GM12878 (cell line): ENCODE measurements at regions not wholly inside any gene's neighbourhood (a gene's known extent, or its start where the extent isn't known, plus 50 kb on each side); places are given as distances from the start of the nearest gene placed in this dataset.
A peak's percentile ranks its signal among the peaks of the same experiment; 100 is the strongest.

Experiments used
- ATAC-seq: fragments of 200-7000 bp; cut with Tn5 transposase; 3 replicates; pipeline ENCODE4 v1.9.1; 2020; ENCODE audit warnings: mild to moderate bottlenecking, moderate library complexity
- BruUV-seq: library from RNA; stranded (reverse); fragments of 400-500 nt; replicated peaks from 2 replicates; lab custom pipeline; 2021; lab: Mats Ljungman, UMichigan
- CTCF ChIA-PET: fragments of 300-600 bp; sonication (Branson Sonifier 250); formaldehyde crosslinking; extraction: SDS; loops from one replicate; lab custom pipeline; 2021; ENCODE audit warnings: inconsistent platforms; lab: Yijun Ruan, JAX
- POLR2A ChIA-PET: fragments of 350-600 bp; formaldehyde crosslinking; extraction: SDS; loops from one replicate; lab custom pipeline; 2021; ENCODE audit warnings: inconsistent platforms; lab: Charles Lee
- RAD21 ChIA-PET: fragments of 300-600 bp; sonication (Branson Sonifier 250); formaldehyde crosslinking; loops from one replicate; lab custom pipeline; 2023; ENCODE audit warnings: antibody characterized with exemption; ENCODE audit not compliant: unreplicated experiment; lab: Charles Lee
- SMC1A ChIA-PET: fragments of 300-600 bp; sonication (Branson Sonifier 250); formaldehyde crosslinking; loops from one replicate; lab custom pipeline; 2023; ENCODE audit not compliant: unreplicated experiment, uncharacterized antibody; lab: Charles Lee
- DNase-seq: peaks from one replicate; pipeline ENCODE4 v3.0.0-alpha.2; 2011; ENCODE audit warnings: low read depth, low spot score
- FAIRE-seq: peaks from 3 replicates; lab custom pipeline; 2011; peaks lifted over from hg19 to GRCh38; lab: Jason Lieb, UNC
- H2AFZ ChIP-seq: 2 replicates; pipeline ENCODE4 v1.6.0; 2011; ENCODE audit warnings: low read depth, low read length, control low read depth; ENCODE audit not compliant: control insufficient read depth
- H3K27ac ChIP-seq: 2 replicates; pipeline ENCODE4 v1.5.1; 2011; ENCODE audit warnings: control low read depth; ENCODE audit not compliant: control insufficient read depth, insufficient read depth
- H3K27me3 ChIP-seq, 2 experiments: replicated peaks in 1 of 2; 2 replicates each; pipeline versions ENCODE4 v1.6.0 to v1.6.1; 2011; ENCODE audit warnings: low read length in 1 of 2; ENCODE audit not compliant: control insufficient read depth in 2 of 2, insufficient read depth in 2 of 2
- H3K36me3 ChIP-seq, 2 experiments: 2 replicates each; pipeline ENCODE4 v1.5.1; 2011; ENCODE audit warnings: low read length in 1 of 2; ENCODE audit not compliant: control insufficient read depth in 2 of 2, insufficient read depth in 2 of 2
- H3K4me1 ChIP-seq: 2 replicates; pipeline ENCODE4 v1.6.1; 2011; ENCODE audit warnings: mild to moderate bottlenecking, low read length, moderate library complexity, mixed read lengths; ENCODE audit not compliant: control insufficient read depth, insufficient read depth
- H3K4me2 ChIP-seq: 2 replicates; pipeline ENCODE4 v1.6.0; 2011; ENCODE audit warnings: control low read depth; ENCODE audit not compliant: control insufficient read depth, insufficient read depth
- H3K4me3 ChIP-seq: fragments of 200-600 bp; sonication (generic); 2 replicates; pipeline ENCODE4 v1.5.1; 2016
- H3K79me2 ChIP-seq: 2 replicates; pipeline ENCODE4 v1.6.0; 2011; ENCODE audit warnings: low read length; ENCODE audit not compliant: control insufficient read depth, insufficient read depth
- H3K9ac ChIP-seq: 2 replicates; pipeline ENCODE4 v1.8.0; 2011; ENCODE audit warnings: low read length, control low read depth, mixed read lengths; ENCODE audit not compliant: control insufficient read depth, insufficient read depth
- H3K9me3 ChIP-seq: replicated peaks from 3 replicates; pipeline ENCODE4 v1.5.1; 2011; ENCODE audit warnings: mild to moderate bottlenecking, low read length; ENCODE audit not compliant: control insufficient read depth, insufficient read depth
- H4K20me1 ChIP-seq: 2 replicates; pipeline ENCODE4 v1.6.0; 2011; ENCODE audit not compliant: control insufficient read depth, insufficient read depth
- BCL11A ChIP-seq: IDR thresholded peaks from 2 replicates; pipeline ENCODE4 v1.6.1; 2011; ENCODE audit warnings: low read depth, low read length
- CBX3 ChIP-seq: fragments of 200-600 bp; sonication (generic); IDR thresholded peaks from 2 replicates; pipeline ENCODE4 v1.6.1; 2016; ENCODE audit warnings: low read depth, borderline replicate concordance
- EED ChIP-seq: sonication (generic); IDR thresholded peaks from 2 replicates; pipeline ENCODE4 v1.6.1; 2016; ENCODE audit warnings: antibody characterized with exemption, low read depth
- FOXK2 ChIP-seq: fragments of 450-650 bp; IDR thresholded peaks from 2 replicates; pipeline ENCODE4 v1.6.1; 2017; ENCODE audit warnings: mild to moderate bottlenecking, moderate library complexity
- GABPA ChIP-seq: IDR thresholded peaks from 2 replicates; pipeline ENCODE4 v1.6.1; 2014; ENCODE audit warnings: antibody characterized with exemption, low read depth, mild to moderate bottlenecking, inconsistent platforms
- HCFC1 ChIP-seq: fragments of 150-350 bp; IDR thresholded peaks from 2 replicates; pipeline ENCODE4 v1.6.1; 2014; ENCODE audit warnings: low read length
- IRF4 ChIP-seq: IDR thresholded peaks from 2 replicates; pipeline ENCODE4 v1.6.1; 2011; ENCODE audit warnings: low read depth, low read length
- KDM1A ChIP-seq: fragments of 200-600 bp; sonication (generic); IDR thresholded peaks from 2 replicates; pipeline ENCODE4 v1.6.1; 2016; ENCODE audit warnings: borderline replicate concordance
- MTA3 ChIP-seq: IDR thresholded peaks from 2 replicates; pipeline ENCODE4 v1.6.1; 2012; ENCODE audit warnings: low read length, inconsistent platforms, borderline replicate concordance
- NFYA ChIP-seq: IDR thresholded peaks from 2 replicates; pipeline ENCODE4 v1.6.1; 2011; ENCODE audit warnings: low read depth, mild to moderate bottlenecking, low read length, improper control_type of control experiment, borderline replicate concordance
- NR2C1 ChIP-seq: fragments of 450-650 bp; IDR thresholded peaks from 2 replicates; pipeline ENCODE4 v1.6.1; 2017; ENCODE audit warnings: antibody characterized with exemption, mild to moderate bottlenecking, moderate library complexity
- PAX8 ChIP-seq: fragments of 450-650 bp; IDR thresholded peaks from 2 replicates; pipeline ENCODE4 v1.6.1; 2017; ENCODE audit warnings: mild to moderate bottlenecking, moderate library complexity
- PML ChIP-seq: IDR thresholded peaks from 2 replicates; pipeline ENCODE4 v1.6.1; 2012; ENCODE audit warnings: low read length, inconsistent platforms
- RBBP5 ChIP-seq: fragments of 200-600 bp; sonication (generic); conservative IDR thresholded peaks from 2 replicates; pipeline ENCODE4 v1.6.1; 2016
- SIN3A ChIP-seq: IDR thresholded peaks from 2 replicates; pipeline ENCODE4 v1.6.1; 2012; ENCODE audit warnings: low read depth, low read length, improper control_type of control experiment
- SUZ12 ChIP-seq: fragments of 200-600 bp; sonication (generic); IDR thresholded peaks from one replicate; pipeline ENCODE4 v1.6.1; 2018; ENCODE audit warnings: antibody characterized with exemption, mild to moderate bottlenecking; ENCODE audit not compliant: unreplicated experiment
- ZNF207 ChIP-seq: fragments of 450-650 bp; IDR thresholded peaks from 2 replicates; pipeline ENCODE4 v1.6.1; 2014; ENCODE audit warnings: antibody characterized with exemption, mild to moderate bottlenecking, borderline replicate concordance
- WGBS: methylation state at CpG from one replicate; pipeline ENCODE4 v1.1.6; 2016; ENCODE audit warnings: low lambda C conversion rate; ENCODE audit not compliant: insufficient replicate concordance, insufficient coverage; ENCODE audit errors: missing lambda C conversion rate; 5-methylcytosine and 5-hydroxymethylcytosine counted together
- in situ Hi-C: fragments of 300-500 bp; cut with MboI; formaldehyde crosslinking; loops from 9 replicates; pipeline ENCODE4 v1.14.3; 2018; ENCODE audit warnings: mixed read lengths
- intact Hi-C: fragments of 100-400 bp; cut with micrococcal nuclease; formaldehyde crosslinking; loops from one replicate; pipeline ENCODE4 v1.14.2; 2022; ENCODE audit not compliant: unreplicated experiment
- TF ChIP-seq, protein P1 (sequence below), 3 experiments: IDR thresholded peaks in 2 of 3; conservative IDR thresholded peaks in 1 of 3; 2 replicates each; pipeline ENCODE4 v1.5.1; 2011; ENCODE audit warnings: low read depth in 3 of 3, low read length in 3 of 3, mild to moderate bottlenecking in 3 of 3, control low read depth in 2 of 3, moderate library complexity in 2 of 3, inconsistent platforms in 1 of 3, mixed read lengths in 1 of 3; ENCODE audit not compliant: control insufficient read depth in 2 of 3, insufficient read depth in 1 of 3; ENCODE audit errors: extremely low read depth in 1 of 3

DNA sequence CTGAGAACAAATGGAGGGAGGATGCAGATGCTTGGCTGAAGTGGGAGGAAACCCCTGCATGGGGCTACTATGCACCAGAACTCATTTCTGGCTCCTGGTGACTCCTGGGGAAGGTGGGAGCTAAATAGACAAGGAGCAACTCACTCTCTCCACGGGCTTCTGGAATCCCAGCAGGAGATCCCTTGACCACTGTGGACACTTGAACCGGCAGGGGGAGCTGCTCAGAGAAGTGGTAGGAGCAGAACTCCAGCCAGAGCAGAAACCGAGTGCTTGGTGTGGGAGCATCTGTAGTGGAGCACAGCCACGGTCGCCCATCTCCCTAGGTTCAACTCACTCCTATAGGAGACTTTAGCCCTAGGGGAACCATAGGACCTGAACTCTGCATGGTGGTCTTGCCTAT is 205.6 kb upstream of the GJB5 start:
- Histone ChIP-seq H3K9me3 (peaks cover 1% of the 10 kb centered on the region; the same call in 1 of the 3 replicates), H3K36me3 (no peaks in the 10 kb centered on the region), H3K9ac (no peak overlapping the region), H3K79me2 (no peaks in the 10 kb centered on the region), H3K27me3 (no peaks in the 10 kb centered on the region), H4K20me1 (no peaks in the 10 kb centered on the region), H3K27ac (no peak overlapping the region)
- ChIA-PET POLR2A (no interaction called here), SMC1A (interaction anchor here (0.8 kb wide), 1 partner anchor 10 kb away, joined by 3 read pairs; no protein-coding TSS in a partner anchor)
- 12% methylated on average over 5 of the region's 5 CpGs for WGBS
- intact Hi-C loops: no loop called here
- no peak for TF ChIP-seq IRF4
- TF ChIP-seq, protein P1, sequence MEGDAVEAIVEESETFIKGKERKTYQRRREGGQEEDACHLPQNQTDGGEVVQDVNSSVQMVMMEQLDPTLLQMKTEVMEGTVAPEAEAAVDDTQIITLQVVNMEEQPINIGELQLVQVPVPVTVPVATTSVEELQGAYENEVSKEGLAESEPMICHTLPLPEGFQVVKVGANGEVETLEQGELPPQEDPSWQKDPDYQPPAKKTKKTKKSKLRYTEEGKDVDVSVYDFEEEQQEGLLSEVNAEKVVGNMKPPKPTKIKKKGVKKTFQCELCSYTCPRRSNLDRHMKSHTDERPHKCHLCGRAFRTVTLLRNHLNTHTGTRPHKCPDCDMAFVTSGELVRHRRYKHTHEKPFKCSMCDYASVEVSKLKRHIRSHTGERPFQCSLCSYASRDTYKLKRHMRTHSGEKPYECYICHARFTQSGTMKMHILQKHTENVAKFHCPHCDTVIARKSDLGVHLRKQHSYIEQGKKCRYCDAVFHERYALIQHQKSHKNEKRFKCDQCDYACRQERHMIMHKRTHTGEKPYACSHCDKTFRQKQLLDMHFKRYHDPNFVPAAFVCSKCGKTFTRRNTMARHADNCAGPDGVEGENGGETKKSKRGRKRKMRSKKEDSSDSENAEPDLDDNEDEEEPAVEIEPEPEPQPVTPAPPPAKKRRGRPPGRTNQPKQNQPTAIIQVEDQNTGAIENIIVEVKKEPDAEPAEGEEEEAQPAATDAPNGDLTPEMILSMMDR (IDR thresholded peaks at IDR 0.05 in 2 of 3, conservative IDR thresholded peaks at IDR 0.05 in 1 of 3; ENCODE audit: control insufficient read depth in 2 of 3, extremely low read depth in 1 of 3, insufficient read depth in 1 of 3, low read depth in 3 of 3, low read length in 3 of 3): peak; percentile 16 to 33 (median 17); a peak in 4 of 6 replicates
- TF ChIP-seq, all 136 proteins: peak for 1
- no peak for FAIRE-seq
- ATAC-seq: no peak
- RAD21 ChIA-PET: interaction anchor here (1.3 to 1.4 kb wide), 2 partner anchors 17 to 89 kb away, joined by 3 to 4 read pairs; no protein-coding TSS in a partner anchor
- H3K4me2 ChIP-seq: no peak overlapping the region
- no peaks in the 10 kb centered on the region for H3K4me1 ChIP-seq
- no TSS peak for BruUV-seq
- no peak for DNase-seq
- CTCF ChIA-PET: interaction anchor here (0.6 to 1.5 kb wide), 2 partner anchors 41 to 931 kb away, joined by 3 to 5 read pairs; no protein-coding TSS in a partner anchor
- H3K4me3 ChIP-seq: no peak overlapping the region
- H2AFZ ChIP-seq: no peak overlapping the region
- in situ Hi-C loops: no loop called here

- no peak overlapping the region for H3K9ac ChIP-seq
- FAIRE-seq: no peak
- ChIA-PET SMC1A (interaction anchor here (1.5 kb wide), 1 partner anchor 47 kb away, joined by 4 read pairs; no protein-coding TSS in a partner anchor), RAD21 (no interaction called here), CTCF (interaction anchor here (1.1 kb wide), 1 partner anchor 945 kb away, joined by 3 read pairs; no protein-coding TSS in a partner anchor), POLR2A (no interaction called here)
- H3K9me3 ChIP-seq: no peaks in the 10 kb centered on the region; the same call in 2 of the 3 replicates
- no peaks in the 10 kb centered on the region for H3K36me3 ChIP-seq
- no peak overlapping the region for H3K4me3 ChIP-seq
- no peak for DNase-seq
- BruUV-seq: no TSS peak
- no peaks in the 10 kb centered on the region for H4K20me1 ChIP-seq
- 18% methylated on average over 3 of the region's 3 CpGs for WGBS
- no peaks in the 10 kb centered on the region for H3K27me3 ChIP-seq
- intact Hi-C loops (no loop called here), in situ Hi-C loops (no loop called here)
- no peak overlapping the region for H3K27ac ChIP-seq
- no peak overlapping the region for H2AFZ ChIP-seq
- no peaks in the 10 kb centered on the region for H3K79me2 ChIP-seq
- no peak for TF ChIP-seq GABPA
- TF ChIP-seq PAX8: no peak
- TF ChIP-seq ZNF207: no peak
- no peak for TF ChIP-seq SIN3A
- TF ChIP-seq PML: no peak
- TF ChIP-seq EED: no peak
- no peak for TF ChIP-seq HCFC1
- no peak for TF ChIP-seq FOXK2
- no peak for TF ChIP-seq NFYA
- TF ChIP-seq CBX3: no peak
- no peak for TF ChIP-seq SUZ12
- TF ChIP-seq MTA3: no peak
- no peak for TF ChIP-seq NR2C1
- no peak for TF ChIP-seq BCL11A
- TF ChIP-seq KDM1A: no peak
- TF ChIP-seq RBBP5: no peak
- no peak for ATAC-seq
- no peaks in the 10 kb centered on the region for H3K4me1 ChIP-seq
- H3K4me2 ChIP-seq: no peak overlapping the region
These were observed 176.5 kb upstream of the GJB5 start for GRCh38 chr1:34578306-34578705.
